GM19324 (cell line): ENCODE measurements at regions not wholly inside any gene's neighbourhood (a gene's known extent, or its start where the extent isn't known, plus 50 kb on each side); places are given as distances from the start of the nearest gene placed in this dataset.
"Not testable (repeated sequence)": the region's sequence is repeated elsewhere in the genome, so short reads cannot be mapped to it uniquely, and the experiment has no call there.

ENCODE experiments used
- ATAC-seq: cut with Tn5 transposase; IDR thresholded peaks from one replicate; pipeline ENCODE4 v1.9.1; 2021; ENCODE audit warnings: mild to moderate bottlenecking, moderate library complexity; ENCODE audit not compliant: unreplicated experiment, low FRiP score

GRCh38 chr4:28421221-28421620 is 1560.6 kb downstream of the STIM2 start:
- ATAC-seq, result no peak

- no peak for ATAC-seq
Measured at GRCh38 chr4:28426251-28426650, 1565.6 kb downstream of the STIM2 start.

DNA sequence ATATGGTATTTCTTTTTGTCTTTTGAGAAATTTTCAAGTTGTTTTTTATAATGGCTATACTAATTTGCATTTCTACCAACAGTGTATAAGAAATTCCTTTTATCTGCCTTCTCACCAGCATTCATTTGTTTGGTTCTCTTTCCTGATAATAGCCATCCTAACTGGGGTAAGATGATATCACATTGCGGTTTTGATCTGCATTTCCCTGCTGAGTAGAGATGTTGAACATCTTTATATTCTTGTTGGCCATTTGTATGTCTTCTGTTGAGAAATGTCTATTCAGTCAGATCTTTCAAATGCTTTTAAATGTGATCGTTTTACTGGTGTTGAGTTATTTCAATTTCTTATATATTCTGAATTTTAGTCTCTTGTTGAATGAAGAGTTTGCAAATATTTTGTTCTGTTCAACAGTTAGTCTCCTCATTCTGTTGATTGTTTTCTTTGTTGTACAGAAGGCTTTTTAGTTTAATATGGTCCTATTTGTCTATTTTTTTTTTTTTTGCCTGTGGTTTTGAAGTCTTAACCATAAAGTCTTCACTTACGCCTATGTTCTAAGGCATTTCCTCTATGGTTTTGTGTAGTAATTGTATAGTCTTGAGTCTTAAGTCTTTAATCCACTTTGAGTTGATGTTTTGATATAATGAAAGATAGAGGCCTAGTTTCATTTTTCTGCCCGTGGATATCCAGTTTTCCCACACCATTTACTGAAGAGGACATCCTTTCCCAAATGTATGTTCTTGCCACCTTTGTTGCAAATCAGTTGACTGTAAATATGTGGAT is 1566.9 kb downstream of the STIM2 start:
- ATAC-seq, result no peak

DNA sequence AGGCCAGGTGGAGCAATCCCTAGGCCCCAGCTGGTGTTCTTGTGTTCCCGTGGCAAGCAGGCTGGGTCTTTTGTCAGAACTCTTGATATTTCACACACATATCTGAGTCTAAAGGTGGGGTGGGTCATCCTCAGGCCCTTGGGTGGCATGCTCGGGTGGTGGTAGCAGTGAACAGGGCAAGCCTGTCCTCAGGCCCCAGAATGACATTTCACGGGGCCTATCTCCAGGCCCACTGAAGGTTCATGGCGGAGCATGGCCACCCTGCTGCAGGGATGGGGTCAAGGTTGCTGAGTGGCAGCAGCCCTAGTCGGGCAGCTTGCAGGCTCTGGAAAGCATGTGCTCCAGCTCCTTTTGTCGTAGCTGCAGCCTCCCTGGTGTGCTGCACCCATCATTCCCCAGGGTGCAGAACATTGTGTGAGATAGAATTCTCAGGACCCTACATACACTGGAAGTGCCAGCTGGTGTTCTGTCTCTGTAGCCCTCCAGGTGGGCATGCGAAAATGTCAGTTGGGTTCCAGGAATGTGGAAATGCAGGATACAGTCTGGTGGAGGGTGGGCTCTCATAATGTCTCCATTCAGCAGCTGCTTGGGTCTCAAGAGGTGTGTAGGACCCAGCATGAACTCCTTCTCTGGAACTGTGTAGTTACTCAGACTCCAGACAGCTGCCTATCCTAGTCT is 1571.8 kb downstream of the STIM2 start:
- ATAC-seq, result no peak

DNA sequence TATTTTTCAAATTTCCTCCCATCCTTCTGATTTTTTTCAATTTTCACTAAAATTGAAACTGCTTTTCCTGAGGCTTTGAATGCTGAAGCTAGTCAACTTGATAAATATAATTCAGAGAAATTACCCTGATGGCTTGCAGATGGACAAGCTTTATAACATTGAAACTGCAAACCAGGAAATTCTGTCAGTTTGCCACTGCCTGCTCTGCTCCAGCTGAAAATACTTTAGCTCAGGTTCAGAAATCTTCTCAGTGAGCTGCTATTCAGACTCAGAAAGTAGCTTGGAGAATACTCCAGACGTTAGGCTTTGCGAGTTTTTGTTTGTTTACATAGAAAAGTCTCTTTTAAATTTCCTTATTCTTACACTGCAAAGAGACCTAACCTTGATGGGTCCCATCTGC is 1574.7 kb downstream of the STIM2 start:
- ATAC-seq, result no peak

DNA sequence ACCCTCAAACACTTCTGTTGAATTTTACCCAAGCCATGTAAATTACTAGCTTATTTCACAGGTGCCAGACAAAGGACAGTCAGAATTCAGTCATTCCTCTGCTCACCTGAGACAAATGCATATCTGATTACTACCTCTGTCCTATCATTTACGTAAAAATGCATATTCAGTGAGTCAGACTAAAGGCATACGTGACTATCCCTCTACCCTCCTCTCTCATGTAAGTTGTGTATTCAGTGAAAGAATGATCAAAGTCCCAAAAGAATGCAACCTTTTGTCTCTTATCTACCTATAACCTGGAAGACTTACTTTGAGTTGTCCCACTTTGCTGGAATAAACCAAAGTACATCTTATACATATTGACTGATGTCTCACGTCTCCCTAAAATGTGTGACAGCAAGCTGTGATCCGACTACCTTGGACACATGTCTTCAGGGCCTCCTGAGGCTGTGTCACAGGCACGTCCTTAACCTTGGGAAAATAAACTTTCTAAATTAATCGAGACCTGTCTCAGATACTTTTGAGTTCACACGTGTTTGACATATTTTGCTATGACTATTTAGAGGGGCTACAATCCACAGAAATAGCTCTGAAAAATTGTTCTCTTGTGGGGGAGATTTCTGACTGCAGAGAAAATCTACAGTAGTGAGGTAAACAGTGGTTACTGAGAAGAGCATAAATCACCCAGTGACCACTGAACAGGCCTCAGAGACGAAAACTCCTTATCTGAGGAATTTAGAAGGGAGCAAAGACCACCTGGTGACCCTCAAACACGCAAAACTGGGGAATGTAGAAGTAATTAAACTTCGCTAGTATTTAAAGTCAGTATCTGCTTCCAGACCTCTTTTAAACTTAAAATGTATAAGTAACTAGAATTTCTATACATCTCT is 1575.8 kb downstream of the STIM2 start:
- no peak for ATAC-seq

- no peak for ATAC-seq
Measured at GRCh38 chr4:28443371-28443770, 1582.7 kb downstream of the STIM2 start.

DNA sequence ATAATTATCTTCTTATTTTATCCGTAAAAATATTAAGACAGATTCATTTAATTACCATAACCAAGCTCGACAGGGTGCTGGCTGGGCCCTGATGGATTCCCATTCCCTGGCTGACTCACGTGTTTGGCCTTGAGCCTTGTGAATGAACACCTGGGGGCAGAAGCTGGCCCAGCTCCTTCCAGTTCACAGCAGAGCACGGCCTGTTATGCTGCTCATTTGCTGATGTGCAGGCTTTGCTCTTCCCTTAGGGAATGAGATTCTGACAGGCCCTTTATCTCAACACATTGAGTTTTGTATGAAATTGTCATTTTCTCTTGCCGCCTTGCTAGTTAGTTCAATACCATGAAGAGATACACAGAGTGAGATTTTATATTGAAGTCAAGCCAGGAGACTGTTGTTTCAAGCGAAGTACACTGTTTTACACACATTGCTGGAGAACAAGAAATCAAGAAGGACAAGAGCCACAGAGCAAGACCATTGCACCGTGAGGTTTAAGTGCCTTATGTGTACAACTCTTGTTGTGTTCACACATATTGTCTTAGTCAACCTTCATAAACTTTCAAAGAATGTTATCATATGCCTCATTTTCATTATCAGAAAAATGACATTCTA is 1583.3 kb downstream of the STIM2 start:
- ATAC-seq, result no peak

DNA sequence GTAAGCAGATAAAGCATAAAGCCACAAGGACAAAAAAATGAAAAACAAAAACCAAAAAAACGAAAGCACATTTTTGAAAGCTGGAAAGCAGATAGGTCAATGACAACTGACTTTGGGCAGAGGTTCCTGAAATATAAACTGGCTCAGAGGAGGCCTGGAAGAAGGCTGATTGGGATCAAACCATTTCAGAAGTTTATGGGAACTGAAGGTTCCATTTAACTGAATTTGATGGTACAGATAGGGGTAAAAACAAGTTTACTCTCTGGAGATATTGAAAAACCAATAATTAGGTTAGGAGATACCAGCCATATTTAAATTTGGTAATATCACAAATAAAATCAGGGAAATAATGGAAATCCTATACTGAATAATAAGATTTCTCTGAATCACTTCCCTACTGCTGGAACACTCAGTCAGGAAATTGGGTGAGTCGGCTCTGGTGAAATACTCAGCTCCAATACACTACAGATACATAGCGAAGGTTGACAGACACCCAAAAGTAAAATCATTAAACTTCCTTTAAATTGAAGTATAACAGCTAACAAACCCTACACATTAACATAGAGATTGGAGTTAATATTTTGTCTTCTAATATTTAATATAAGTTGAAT is 1584.3 kb downstream of the STIM2 start:
- ATAC-seq, result no peak

- no peak for ATAC-seq
Measured at GRCh38 chr4:28449085-28449484, 1588.4 kb downstream of the STIM2 start.

GRCh38 chr4:28451346-28451745 is 1590.7 kb downstream of the STIM2 start:
- no peak for ATAC-seq

DNA sequence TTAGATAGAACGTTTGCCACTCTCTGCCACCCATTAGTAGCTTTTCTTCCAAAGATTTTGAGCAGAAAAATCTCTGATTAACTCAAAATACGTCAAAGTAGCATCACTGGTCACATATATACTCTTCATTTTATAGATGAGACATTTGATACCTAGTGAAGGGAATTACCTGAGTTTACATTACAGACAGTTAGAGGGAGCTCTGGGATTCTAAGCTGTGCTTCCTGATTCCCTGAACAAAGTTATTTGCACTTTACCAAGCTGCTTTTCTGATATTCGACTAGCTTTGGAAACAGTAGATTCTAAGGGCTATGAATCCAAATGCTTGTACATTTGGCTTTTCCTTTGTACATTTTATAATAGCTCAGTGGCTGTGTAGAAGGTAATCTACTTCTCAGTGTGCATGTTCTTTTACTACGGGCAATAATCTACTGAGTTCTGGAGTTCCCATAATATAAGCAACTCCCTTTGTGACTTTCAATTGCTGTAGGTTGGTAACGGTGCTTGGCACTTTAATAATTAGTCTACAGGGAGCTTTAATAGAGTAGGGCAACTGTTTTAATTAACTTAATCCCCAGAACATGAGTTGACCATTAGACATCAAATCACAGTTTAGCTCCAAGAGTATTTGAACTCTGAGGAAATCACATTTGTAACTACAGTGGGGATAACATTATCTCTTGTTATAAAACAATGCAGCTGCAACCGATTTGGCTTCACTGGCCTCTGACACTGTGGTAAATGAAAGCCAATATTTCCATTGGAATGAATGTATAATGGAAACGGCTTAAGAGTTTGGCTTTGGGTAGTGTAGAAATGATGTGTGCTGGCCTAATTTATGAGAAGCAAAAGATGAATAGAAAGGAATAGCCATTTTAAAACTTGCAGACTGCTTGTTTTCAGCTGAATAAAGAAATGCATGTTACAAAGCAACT is 1602.4 kb downstream of the STIM2 start:
- ATAC-seq, result no peak

DNA sequence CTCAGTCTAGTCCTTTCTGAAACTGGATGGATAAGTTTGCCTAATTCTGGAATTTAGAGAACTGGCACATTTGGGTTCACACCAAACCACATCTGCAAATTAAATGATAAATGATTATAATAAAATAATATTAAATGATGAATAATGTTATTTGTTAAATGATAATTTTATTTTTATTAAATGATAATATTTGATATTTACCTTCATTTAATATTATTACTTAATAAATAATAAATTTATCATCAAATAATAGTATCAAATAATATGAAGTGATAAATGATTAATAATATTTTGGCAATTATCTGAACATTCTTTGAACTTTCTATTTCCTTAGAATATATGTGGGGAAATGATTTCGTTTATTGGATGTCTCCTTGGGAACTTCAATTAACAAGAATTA is 1604.2 kb downstream of the STIM2 start:
- ATAC-seq, result no peak

- not testable (repeated sequence) for ATAC-seq
Measured at GRCh38 chr4:28466886-28467285, 1606.2 kb downstream of the STIM2 start.

DNA sequence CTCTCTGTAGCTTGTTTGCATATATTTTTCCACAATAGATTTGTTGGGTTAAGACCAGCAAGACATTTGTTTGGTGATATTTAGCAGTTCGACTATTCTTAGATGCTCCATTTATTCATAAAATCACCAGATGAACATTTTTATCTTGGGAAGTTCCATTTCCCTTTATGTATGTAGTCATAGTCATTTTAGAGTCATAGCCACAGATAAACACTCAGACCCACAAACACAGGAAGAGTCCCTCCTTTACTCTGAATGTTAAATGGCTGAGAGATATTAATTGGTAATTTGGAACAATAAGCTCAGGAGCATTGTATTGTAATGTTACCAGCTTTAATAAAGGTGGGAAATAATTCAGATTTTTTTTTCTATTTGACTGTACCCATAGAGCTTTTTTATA is 1608.7 kb downstream of the STIM2 start:
- no peak for ATAC-seq

- no peak for ATAC-seq
Measured at GRCh38 chr4:28469886-28470285, 1609.2 kb downstream of the STIM2 start.

GRCh38 chr4:28475381-28475780 is 1614.7 kb downstream of the STIM2 start:
- no peak for ATAC-seq

DNA sequence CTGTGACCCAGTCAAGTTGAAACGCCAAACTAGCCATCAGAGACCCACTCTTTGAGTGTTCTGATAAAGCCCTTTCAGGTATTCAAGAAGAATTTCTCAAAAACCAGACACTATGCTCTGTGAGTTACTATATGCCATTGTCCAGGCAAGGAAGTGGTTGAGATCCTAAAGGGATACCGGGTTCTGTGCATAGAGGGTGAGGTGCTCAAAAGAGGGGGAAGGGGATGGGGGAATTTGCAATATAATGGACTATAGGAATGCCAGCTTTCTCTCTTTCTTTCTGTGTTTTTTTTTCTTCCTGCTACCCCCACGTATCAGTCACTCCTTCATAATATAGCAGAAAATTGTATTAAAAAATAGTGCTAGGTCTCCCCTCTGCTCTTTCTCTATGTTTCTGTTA is 1619.0 kb downstream of the STIM2 start:
- ATAC-seq, result no peak

DNA sequence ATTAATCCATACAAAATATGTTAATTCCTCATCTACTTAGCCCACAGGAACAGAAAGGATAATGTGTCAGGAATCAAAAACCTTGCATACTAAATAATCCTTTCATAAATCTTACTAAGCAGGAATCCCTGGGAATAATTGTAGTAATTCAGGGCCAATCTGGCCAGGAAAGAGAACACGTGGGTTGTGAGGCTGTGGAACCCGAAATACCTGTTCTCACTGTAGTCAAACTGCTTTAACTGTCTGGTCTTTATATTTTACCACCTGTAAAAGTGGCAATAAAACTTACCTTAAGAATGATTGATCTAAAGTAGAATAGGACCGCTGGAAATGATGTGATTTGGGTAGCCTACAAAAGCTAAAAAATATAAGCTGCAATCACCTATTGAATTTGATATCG is 1620.9 kb downstream of the STIM2 start:
- no peak for ATAC-seq
